NCI-H2196 treated with DMSO at 0.1 percent for 48 hours (cell line): ENCODE measurements at regions not wholly inside any gene's neighbourhood (a gene's known extent, or its start where the extent isn't known, plus 50 kb on each side); places are given as distances from the start of the nearest gene placed in this dataset.

Source experiments
- DNase-seq: peaks from one replicate; lab custom pipeline; 2025; ENCODE audit not compliant: unreplicated experiment; lab: John Stamatoyannopoulos, UW

DNA sequence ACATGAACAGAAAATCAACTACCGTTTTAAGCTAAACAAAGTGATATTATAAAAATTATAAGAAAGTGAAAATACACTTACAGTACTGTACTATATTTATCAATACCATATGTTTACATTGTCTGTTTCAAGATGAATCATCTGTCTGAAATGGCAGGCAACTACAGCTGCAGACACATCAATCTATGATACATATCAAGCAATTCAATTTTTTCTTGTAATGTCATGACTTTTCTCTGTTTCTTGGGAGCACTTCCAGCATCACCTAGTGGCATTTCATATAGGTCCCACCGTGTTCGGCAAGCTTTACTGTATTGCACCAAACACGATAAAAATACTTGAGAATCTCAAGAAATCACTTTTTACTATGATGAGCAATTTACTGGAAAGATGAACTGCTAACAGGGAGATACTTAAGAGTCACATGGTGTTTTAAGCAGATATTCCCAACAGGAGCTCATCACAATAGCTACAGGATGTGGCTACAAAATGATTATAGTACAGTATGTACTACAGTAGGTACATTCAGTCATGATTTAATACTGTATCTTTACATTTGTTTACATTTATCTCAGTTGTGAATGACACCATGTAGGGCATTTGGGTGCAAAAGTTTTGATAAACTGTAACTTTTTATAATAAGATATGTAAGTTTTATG lies 207.4 kb downstream of the ADAM29 start:
- DNase-seq: no peak

DNA sequence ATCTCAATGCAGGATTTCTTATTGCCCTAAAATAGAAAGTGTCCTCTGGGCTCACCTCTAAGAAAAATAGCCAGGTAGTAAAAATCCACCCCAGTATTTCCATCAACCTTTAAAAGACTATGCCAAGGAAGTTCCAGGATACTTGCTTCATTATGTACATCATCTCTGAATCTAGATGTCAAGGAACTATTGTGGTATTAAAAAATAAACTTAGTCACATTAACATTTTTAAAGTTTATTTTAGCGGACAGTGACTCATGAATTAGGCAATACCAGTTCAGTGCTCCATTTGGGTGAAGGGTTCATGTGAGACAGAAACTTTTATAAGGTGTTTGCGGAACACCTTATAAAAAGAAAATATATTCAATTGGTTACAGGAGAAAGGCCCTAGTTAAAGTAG lies 209.2 kb downstream of the ADAM29 start:
- DNase-seq: no peak

DNA sequence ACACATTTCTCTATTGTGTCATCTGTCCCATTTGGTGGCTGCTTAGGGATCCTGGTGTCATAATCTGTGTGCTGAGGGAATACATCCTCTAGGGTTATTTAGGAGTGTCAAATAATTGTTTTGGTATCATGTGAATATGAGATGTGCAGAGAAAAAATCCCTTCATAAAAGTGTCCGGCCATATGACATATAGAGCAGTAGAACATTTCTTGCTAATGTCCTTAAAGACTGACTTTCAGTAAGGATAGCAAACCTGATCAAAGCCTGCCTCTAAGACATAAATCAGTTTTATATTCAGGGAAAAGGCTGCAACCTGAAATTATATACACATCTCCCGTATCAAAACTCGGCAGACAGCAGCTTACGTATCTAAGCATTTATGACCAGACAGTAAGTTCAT lies 211.6 kb downstream of the ADAM29 start:
- no peak for DNase-seq

DNA sequence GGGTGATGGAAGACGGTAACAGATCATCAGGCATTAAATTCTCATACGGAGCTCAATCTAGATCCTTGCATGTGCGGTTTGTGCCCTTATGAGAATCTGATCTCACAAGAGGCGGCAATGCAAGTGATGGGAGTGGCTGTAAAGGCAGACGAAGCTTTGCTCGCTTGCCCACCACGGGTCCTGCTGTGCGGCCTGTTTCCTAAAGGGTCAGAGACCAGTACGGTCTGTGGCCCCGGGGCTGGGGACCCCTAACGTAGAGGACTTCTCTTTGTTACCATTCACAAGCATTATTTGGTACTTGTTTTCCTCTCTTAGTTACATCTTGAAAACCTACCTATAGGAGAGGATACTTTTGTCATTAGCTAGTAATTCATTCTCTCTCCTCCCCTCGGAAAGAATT lies 221.0 kb downstream of the ADAM29 start:
- no peak for DNase-seq

DNA sequence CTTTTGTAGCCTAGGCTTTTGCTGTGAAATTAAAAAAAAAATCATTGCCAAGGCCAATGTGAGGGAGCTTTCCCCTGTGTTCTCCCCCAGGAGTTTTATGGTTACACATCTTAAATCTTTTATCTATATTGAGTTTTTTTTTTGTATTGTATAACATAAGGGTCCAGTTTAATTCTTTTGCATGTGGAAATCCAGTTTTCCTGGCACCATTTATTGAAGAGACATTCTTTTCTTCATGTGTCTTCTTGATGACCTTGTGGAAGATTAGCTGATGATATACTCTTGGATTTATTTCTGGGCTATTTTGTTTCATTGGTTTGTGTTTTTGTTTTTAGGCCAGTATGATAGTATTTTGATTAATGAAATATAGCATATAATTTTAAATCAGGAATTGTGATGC lies 225.0 kb downstream of the ADAM29 start:
- DNase-seq: no peak

DNA sequence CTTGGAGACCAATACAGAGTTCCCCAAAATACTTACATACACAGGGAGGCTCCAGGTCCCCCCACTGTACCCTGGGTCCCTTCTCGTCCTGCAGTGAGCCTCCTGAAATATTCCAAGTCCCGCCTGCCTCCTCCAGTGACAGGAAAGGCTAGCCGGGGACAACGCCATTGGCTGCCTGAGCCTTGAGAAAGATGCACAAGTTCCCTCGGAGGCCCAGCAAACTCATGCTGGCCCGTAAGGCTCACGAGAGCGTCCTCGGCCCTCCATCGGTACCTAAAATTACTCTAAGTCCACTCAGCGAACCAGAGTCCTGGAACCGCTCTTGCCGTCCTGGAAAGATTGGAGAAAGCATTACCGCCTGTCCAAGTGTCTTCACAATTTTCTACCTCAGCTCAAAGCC lies 228.6 kb downstream of the ADAM29 start:
- DNase-seq: no peak

DNA sequence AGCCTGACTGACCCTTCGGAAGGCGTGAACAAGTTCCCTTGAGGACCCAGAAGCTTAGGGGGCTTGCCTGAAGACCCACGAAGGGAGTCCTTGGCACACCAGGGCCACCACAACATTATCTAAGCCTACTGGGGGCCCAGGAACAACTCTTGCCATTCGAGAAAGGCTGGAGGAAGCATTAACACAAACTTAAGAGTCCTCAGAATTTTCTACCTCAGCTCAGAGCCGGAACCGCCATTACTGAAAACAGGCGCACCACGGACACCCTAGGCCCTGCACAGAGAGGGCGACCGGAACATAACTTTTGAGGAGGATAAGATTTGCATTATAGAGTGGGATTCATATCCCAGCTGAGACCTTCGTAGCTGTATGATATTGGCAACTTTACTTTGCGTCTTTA lies 229.1 kb downstream of the ADAM29 start:
- DNase-seq: no peak

DNA sequence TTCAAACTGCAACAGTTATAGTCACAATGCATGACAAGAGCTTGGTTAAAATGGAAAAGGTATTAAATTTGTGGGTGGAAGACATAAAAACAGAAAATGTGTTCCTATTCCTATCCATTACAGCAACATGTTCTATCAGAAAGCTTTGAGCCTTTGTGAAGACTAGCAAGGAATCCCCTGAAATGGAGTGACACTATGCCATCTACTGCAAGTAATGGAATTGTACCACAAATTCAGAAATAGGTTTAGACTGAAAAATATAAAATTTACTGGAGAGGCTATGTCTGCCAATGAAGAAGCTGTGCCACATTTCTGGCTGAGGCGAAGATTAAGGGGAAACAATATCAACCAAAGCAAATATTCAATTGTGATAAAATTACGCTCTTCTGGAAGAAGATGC lies 247.9 kb downstream of the ADAM29 start:
- DNase-seq: no peak

DNA sequence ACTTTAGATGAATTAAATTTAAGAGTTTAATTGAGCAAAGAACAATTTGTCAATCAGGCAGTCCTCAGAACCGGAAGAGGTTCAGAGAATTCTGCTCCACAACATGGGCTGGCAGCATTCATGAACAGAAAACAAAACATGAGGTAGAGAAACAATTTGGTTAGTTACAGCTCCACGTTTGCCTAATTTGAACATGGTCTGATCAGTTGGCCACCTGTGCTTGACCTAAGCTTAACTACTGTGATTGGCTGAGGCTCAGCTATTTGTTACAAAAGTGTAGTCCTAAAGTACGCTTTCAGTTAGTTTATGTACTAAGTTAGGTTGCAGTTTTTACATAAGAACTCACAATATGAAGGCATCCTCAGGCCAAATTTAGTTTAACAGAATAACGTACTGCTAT lies 258.6 kb downstream of the ADAM29 start:
- no peak for DNase-seq

DNA sequence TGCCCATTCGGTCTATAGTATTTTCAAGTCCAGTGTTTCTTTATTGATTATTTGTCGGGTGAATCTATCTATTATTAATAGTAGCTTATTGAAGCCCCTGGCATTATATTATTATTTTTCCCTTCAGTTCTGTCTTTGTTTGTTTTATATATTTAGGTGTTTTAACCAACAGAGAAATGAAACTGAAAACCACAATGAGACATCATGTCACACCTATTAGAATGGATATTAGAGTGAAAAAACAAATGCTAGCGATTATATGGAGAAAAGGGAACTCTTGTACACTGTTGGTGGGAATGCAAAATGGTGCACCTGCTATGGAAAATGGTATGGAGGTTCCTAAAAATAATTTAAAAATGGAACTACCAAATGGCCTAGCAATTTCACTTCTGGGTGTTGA lies 272.5 kb downstream of the ADAM29 start:
- DNase-seq: no peak

DNA sequence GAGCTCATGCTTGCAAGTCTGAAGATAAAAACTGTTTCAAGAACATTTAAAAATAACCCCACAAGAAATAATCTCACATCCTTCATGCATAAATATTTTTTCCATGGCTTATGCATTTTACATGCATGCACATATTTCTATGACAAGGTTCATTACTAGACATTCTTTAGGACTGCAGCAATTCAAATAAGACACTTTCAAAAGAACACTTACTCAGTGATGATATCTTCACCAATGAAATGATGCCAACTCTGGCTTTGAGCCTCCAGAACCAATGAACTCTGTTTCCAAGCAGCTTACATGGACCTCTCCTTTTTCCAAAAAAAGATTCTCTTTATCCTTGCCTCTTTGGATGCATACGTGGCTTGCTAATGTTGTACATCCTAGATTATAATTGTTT lies 279.9 kb downstream of the ADAM29 start:
- no peak for DNase-seq

DNA sequence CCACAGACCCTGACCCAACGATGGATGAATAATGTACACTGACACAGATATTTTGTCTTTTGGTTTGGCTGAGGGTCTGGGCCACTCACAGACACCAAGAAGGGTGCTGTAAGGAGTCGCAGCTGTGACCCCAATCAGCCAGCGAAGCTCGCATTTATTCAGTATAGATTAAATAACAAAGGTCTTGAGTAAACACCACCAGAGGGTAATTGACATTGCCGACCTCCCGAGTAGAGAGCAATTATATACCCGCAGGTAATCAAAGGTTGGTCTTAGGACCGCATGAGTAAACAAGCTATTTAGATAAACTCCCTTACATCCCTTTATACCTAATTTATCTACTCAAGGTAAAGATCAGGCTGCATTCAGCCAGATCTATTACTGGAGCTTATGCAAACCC lies 297.1 kb downstream of the ADAM29 start:
- no peak for DNase-seq

DNA sequence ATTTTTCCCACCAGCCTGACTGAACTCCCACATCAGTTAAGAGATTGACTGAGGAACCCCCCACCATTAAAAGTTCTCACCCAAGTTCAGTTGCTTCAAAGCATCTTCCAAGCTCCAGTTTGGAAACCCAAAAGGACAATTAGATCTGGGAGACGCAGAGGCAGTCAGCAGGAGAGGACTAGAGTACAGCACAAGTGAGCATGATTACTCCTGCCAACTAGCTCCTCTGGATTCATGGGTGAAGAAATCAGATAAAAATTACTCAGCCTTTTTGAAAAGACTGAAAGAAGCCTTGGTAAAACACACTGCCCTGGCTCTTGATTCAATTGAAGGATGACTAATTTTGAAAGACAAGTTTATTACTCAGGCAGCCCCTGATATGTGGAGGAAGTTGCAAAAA lies 297.5 kb downstream of the ADAM29 start:
- DNase-seq: no peak

DNA sequence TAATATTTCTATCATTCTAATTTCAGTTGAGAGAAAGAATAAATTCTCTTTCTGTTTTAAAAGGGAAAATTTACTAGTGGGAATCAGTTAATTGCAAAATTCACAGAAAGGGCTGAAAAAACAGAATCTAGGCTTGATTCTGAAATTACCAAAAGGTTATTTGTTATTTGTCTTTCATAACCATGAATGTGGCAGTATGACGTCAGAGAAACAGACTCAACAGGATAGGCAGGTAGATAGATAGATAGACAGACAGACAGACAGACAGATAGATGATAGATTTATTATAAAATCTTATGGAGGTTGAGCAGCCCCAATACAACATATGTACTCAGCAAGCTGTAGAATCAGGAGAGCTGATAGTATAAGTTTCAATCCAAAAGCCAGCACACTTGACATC lies 311.0 kb downstream of the ADAM29 start:
- DNase-seq: no peak

DNA sequence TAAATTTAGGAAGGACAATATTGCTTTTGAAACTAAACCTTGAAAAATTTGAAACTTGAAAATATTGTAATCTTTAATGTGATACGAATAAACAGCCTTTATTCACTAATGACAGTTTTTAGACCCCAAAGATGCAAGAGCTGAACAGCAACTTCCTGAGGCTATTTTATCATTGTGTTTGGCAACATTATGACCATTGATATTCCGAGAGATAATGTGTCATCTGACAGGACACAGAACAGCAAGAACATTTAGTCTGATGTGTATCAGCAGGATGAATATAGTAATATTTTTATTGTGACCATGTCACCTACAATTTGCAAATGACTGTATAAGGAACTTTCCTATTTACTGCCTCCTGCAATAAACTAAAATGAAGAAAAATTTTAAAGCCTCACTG lies 316.0 kb downstream of the ADAM29 start:
- DNase-seq: no peak

DNA sequence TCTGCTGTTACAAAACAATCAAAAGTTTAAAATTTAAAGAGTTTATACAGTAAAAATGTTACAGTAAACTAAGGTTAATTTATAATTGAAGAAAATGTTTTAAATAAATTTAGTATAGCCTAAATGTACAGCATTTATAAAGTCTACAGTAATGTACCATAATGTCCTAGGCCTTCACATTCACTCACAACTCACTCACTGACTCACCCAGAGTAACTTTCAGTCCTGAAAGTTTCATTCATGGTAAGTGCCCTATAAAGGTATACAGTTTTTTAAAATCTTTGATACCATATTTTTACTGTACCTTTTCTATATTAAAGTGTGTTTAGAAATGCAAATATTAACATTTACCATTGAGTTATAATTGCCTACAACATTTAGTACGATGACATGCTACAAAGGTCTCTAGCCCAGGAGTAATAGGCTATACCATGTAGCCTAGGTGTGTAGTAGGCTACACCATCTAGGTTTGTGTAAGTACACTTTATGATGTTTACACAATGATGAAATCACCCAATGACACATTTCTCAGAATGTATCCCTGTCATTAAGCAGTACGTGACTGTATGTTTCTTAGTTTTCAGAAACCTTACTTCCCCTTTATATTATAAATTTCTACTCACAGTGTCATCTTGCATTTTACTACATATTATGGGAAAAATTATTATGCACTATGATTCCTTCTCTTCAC lies 320.8 kb downstream of the ADAM29 start:
- no peak for DNase-seq

DNA sequence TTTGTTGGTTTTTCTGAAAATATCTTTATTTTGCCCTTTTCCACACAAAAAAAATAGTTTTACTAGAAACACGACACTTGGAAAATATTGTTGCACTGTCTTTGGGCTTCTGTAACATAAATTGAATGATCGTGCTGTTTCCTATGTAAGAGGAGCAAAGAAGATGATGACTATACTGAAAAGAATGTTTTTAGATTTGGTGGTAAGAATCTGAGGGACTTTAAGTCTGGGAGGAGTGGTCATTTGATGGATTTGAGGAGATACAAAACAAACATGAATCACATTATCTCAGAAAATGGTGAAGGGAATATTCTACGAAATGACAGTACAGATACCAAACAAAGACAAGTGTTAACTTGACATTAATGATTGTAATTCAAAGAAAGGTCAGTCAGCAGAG lies 328.8 kb downstream of the ADAM29 start:
- DNase-seq: no peak

DNA sequence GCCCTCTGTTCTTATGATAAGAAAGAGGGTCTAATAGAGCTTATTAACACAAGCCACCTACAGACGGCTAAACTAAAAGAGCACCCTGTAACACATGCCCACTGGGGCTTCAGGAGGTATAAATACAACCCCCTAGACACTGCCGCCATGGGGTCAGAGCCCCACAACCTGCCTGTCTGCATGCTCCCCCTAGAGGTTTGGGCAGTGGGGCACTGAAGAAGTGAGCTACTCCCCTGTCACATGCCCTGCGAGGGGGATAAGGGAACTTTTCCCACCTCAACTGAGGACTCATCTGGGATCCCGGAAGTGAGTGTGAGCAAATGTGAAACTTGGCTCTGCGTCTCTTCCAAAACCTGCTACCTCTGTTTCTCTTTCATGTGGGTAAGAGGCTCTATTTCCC lies 334.5 kb downstream of the ADAM29 start:
- DNase-seq: no peak

DNA sequence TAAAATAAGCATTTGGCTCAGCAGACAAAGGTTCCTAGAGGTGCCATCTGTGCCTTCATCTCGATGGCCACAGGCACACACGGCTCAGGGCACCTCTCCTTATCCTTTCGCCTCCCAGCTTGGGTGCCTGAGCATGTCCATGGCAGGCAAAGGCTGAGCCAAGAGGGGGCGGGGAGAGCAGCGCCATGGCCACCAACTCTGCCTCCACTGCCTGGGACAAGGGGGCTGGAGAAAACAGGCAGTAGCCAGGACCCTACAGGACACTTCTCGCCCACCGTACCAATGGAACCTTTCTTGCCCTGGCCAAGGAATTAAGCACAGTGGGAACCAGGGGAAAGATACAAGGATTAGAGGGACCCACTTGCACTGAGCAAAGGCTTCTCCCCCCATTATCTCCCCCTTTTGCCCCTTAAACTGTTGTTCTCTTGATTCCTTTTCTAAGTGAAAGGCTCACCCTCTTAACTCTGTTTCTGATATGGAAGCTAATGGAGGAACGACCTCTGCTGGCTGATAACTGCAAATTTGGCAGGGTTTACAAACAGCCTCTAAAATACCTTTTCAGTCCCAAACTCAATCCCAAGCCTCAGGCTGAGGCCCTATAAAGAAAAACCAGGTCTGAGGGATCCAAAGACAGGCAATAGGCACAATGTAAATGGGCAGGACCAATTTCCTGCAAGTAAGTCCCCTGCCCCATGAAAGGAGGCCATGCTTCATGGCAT lies 335.2 kb downstream of the ADAM29 start:
- DNase-seq: no peak

DNA sequence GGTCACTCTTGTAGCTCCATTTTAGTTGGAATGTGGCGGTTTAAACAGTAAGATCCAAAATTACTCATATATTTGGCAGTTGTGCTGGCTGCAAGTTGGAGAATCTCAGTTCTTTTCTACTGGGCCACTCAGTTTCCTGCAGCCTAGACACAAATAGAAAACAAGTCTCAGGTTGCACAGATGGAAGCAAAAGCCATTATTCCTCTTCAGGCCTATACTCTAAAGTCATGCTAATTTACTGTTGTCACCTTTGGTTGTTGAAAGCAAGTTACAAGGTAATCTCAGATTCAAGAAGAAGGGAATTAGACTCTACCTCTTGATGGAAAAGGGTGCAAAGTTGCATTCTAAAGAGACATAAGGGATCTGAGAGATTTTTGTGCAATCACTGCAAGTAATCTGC lies 345.4 kb downstream of the ADAM29 start:
- DNase-seq: no peak

DNA sequence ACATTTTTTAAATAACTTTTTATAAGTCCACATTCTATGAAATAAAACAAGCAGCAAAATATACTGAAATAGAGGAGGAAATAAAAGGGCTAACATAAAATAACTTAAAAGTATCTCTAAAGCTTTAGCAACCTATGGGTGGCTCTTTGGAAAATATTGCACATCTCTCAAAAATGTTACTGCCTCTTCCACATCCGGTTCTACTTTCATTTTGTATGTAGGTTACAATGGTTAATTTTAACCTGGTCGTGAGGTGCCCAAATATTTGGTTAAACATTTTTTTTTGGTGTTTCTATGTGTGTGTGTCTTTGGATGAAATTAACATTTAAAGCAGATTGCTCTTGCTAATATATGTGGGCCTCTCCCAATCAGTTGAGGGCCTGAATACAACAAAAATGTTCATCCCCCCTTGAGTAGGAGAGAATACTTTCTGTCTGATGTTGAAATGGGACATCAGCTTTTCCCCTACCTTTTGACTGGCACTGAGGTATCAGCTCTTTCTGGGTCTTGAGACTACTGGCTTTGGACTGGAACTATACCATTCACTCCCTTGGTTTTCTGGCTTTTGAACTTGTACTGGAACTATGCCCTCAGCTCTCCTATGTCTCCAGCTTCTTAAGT lies 353.0 kb downstream of the ADAM29 start:
- no peak for DNase-seq
